PC-3 (cell line): ENCODE measurements at regions not wholly inside any gene's neighbourhood (a gene's known extent, or its start where the extent isn't known, plus 50 kb on each side); places are given as distances from the start of the nearest gene placed in this dataset.

ENCODE experiments used
- ATAC-seq: fragments of 200-7000 bp; cut with Tn5 transposase; 2 replicates; pipeline ENCODE4 v1.9.1; 2020; ENCODE audit warnings: mild to moderate bottlenecking, moderate library complexity
- BruUV-seq: library from RNA; stranded (reverse); fragments of 400-500 nt; replicated peaks from 2 replicates; lab custom pipeline; 2021; lab: Mats Ljungman, UMichigan
- CTCF ChIA-PET: fragments of 300-600 bp; sonication (Branson Sonifier 250); formaldehyde crosslinking; loops from one replicate; lab custom pipeline; 2022; ENCODE audit warnings: antibody characterized with exemption; lab: Charles Lee
- POLR2A ChIA-PET: fragments of 300-600 bp; sonication (Branson Sonifier 250); formaldehyde crosslinking; loops from one replicate; lab custom pipeline; 2022; ENCODE audit warnings: antibody characterized with exemption; ENCODE audit not compliant: unreplicated experiment; lab: Charles Lee
- DNase-seq: peaks from one replicate; pipeline ENCODE4 v3.0.0-alpha.2; 2015
- H2AFZ ChIP-seq: fragments of 300-600 bp; sonication (generic); 2 replicates; pipeline ENCODE4 v1.6.0; 2016; ENCODE audit warnings: antibody characterized with exemption, low read length
- H3F3A ChIP-seq: fragments of 300-600 bp; sonication (generic); one replicate; pipeline ENCODE4 v1.6.0; 2017; ENCODE audit warnings: antibody characterized with exemption, low read length, control low read depth, mild to moderate bottlenecking; ENCODE audit not compliant: unreplicated experiment
- H3K27ac ChIP-seq: fragments of 300-600 bp; sonication (generic); 2 replicates; pipeline ENCODE4 v1.5.1; 2016; ENCODE audit warnings: mild to moderate bottlenecking, low read length
- H3K27me3 ChIP-seq: fragments of 300-600 bp; sonication (generic); 2 replicates; pipeline ENCODE4 v1.6.1; 2016; ENCODE audit warnings: low read length, mixed read lengths
- H3K36me3 ChIP-seq: fragments of 300-600 bp; sonication (generic); 2 replicates; pipeline ENCODE4 v1.6.1; 2016; ENCODE audit warnings: low read depth, mixed run types, low read length, mixed read lengths
- H3K4me1 ChIP-seq: fragments of 300-600 bp; sonication (generic); 2 replicates; pipeline ENCODE4 v1.5.1; 2016; ENCODE audit warnings: low read length; ENCODE audit not compliant: insufficient read depth
- H3K4me2 ChIP-seq: fragments of 300-600 bp; sonication (generic); 2 replicates; pipeline ENCODE4 v1.6.0; 2016; ENCODE audit warnings: low read length
- H3K4me3 ChIP-seq: fragments of 300-600 bp; sonication (generic); 2 replicates; pipeline ENCODE4 v1.5.1; 2016; ENCODE audit warnings: mild to moderate bottlenecking, low read length, mixed read lengths
- H3K79me2 ChIP-seq: fragments of 300-600 bp; sonication (generic); 2 replicates; pipeline ENCODE4 v1.6.1; 2017; ENCODE audit warnings: low read length, mixed read lengths
- H3K9ac ChIP-seq: fragments of 300-600 bp; sonication (generic); 2 replicates; pipeline ENCODE4 v1.6.0; 2016; ENCODE audit warnings: mild to moderate bottlenecking, low read length
- H3K9me2 ChIP-seq: fragments of 300-600 bp; sonication (generic); replicated peaks from 2 replicates; pipeline ENCODE4 v1.6.1; 2016; ENCODE audit warnings: mixed run types, low read length, mixed read lengths
- H3K9me3 ChIP-seq: fragments of 300-600 bp; sonication (generic); 2 replicates; pipeline ENCODE4 v1.6.1; 2016; ENCODE audit warnings: low read length, mixed read lengths
- H4K20me1 ChIP-seq: fragments of 300-600 bp; sonication (generic); 2 replicates; pipeline ENCODE4 v1.6.1; 2016; ENCODE audit warnings: low read length, mixed read lengths
- CTCF ChIP-seq: fragments of 300-600 bp; sonication (generic); conservative IDR thresholded peaks from 2 replicates; pipeline ENCODE4 v1.5.1; 2017; ENCODE audit warnings: antibody characterized with exemption, low read depth, mild to moderate bottlenecking, low read length
- EZH2 ChIP-seq: fragments of 300-600 bp; sonication (generic); IDR thresholded peaks from one replicate; pipeline ENCODE4 v1.6.1; 2017; ENCODE audit warnings: antibody characterized with exemption, mild to moderate bottlenecking, low read length; ENCODE audit not compliant: unreplicated experiment
- EZH2phosphoT487 ChIP-seq: fragments of 300-600 bp; sonication (generic); IDR thresholded peaks from 2 replicates; pipeline ENCODE4 v1.6.1; 2018; ENCODE audit warnings: mild to moderate bottlenecking, antibody characterized with exemption, low read length, borderline replicate concordance
- intact Hi-C: fragments of 100-400 bp; cut with micrococcal nuclease; formaldehyde crosslinking; loops from 2 replicates; pipeline ENCODE4 v1.9.0; 2023

GRCh38 chr3:5767304-5767703 is 579.8 kb downstream of the EDEM1 start:
- ChIA-PET POLR2A (no interaction called here), CTCF (no interaction called here)
- Histone ChIP-seq H3F3A (no peaks in the 10 kb centered on the region), H2AFZ (no peak overlapping the region), H3K4me3 (no peak overlapping the region), H3K9me2 (no peaks in the 10 kb centered on the region), H3K27me3 (no peaks in the 10 kb centered on the region), H4K20me1 (no peaks in the 10 kb centered on the region), H3K36me3 (no peaks in the 10 kb centered on the region), H3K4me2 (no peak overlapping the region), H3K27ac (no peak overlapping the region), H3K79me2 (no peaks in the 10 kb centered on the region), H3K9me3 (no peaks in the 10 kb centered on the region), H3K9ac (no peak overlapping the region), H3K4me1 (no peaks in the 10 kb centered on the region)
- ATAC-seq = no peak
- no TSS peak for BruUV-seq
- intact Hi-C loops = no loop called here
- TF ChIP-seq CTCF = no peak
- DNase-seq = no peak

DNA sequence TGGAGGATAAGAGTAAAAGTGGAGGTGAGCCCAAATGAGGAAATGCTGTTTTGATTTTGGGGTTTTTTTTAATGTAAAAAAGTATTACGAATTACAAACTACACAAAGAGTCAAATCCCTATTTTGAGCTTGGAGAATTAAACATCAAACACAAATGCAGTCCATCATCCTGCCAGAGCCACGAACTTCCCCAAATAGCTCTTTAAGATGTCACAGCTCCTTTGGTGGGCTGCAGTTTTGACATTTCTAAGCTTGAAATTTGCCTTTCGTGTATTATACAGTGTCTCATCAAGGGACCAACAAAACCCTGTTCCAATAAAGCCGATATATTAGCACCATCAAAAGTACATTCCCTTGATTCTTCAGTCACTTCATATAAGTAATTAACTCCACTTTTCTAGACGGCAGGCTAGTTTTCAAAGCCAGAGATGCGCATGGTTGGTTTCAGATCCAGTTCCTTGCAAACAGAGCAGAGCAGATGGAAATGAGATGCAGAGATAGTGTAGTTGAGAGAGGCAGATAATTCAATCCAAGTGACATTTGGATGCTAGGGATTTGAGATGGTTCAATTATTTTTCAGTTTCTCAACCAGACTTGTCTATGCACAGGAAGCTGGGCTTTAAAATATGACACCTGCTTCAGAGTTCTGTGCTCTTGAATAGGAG is 580.9 kb downstream of the EDEM1 start:
- H3F3A ChIP-seq = no peaks in the 10 kb centered on the region
- H3K9ac ChIP-seq = no peak overlapping the region
- H3K27me3 ChIP-seq = no peaks in the 10 kb centered on the region
- no peak overlapping the region for H3K27ac ChIP-seq
- H3K9me2 ChIP-seq = no peaks in the 10 kb centered on the region
- TF ChIP-seq CTCF (no peak), EZH2phosphoT487 (no peak), EZH2 (no peak)
- H3K79me2 ChIP-seq = no peaks in the 10 kb centered on the region
- no peak for ATAC-seq
- H2AFZ ChIP-seq = no peak overlapping the region
- CTCF ChIA-PET = no interaction called here
- intact Hi-C loops = no loop called here
- no peak overlapping the region for H3K4me2 ChIP-seq
- no peaks in the 10 kb centered on the region for H3K9me3 ChIP-seq
- no TSS peak for BruUV-seq
- no peaks in the 10 kb centered on the region for H3K36me3 ChIP-seq
- no peaks in the 10 kb centered on the region for H4K20me1 ChIP-seq
- DNase-seq = no peak
- no peak overlapping the region for H3K4me3 ChIP-seq
- POLR2A ChIA-PET = no interaction called here
- H3K4me1 ChIP-seq = no peaks in the 10 kb centered on the region

- H2AFZ ChIP-seq = no peak overlapping the region
- intact Hi-C loops = no loop called here
Observed at GRCh38 chr3:5769825-5770224, 582.3 kb downstream of the EDEM1 start.

More at GRCh38 chr3:5769825-5770224, 582.3 kb downstream of the EDEM1 start:
- Histone ChIP-seq H3K36me3 (no peaks in the 10 kb centered on the region), H3K4me2 (no peak overlapping the region), H3K27me3 (no peaks in the 10 kb centered on the region), H3K27ac (no peak overlapping the region), H4K20me1 (no peaks in the 10 kb centered on the region), H3K9ac (no peak overlapping the region), H3F3A (no peaks in the 10 kb centered on the region), H3K9me3 (no peaks in the 10 kb centered on the region), H3K4me3 (no peak overlapping the region), H3K4me1 (no peaks in the 10 kb centered on the region), H3K79me2 (no peaks in the 10 kb centered on the region), H3K9me2 (no peaks in the 10 kb centered on the region)
- ATAC-seq (no peak), DNase-seq (no peak)
- TF ChIP-seq EZH2phosphoT487 = no peak
- TF ChIP-seq EZH2 = no peak
- TF ChIP-seq CTCF = no peak
- no TSS peak for BruUV-seq
- ChIA-PET CTCF (no interaction called here), POLR2A (no interaction called here)
